HL-60 (cell line): ENCODE measurements at regions not wholly inside any gene's neighbourhood (a gene's known extent, or its start where the extent isn't known, plus 50 kb on each side); places are given as distances from the start of the nearest gene placed in this dataset.

Source experiments
- DNase-seq, 2 experiments: peaks; one replicate each; pipeline ENCODE4 v3.0.0-alpha.2; 2010 to 2020; ENCODE audit warnings: low read depth in 1 of 2, low spot score in 1 of 2
- H3K27ac ChIP-seq: fragments of 250-450 bp; sonication (Bioruptor Pico); replicated peaks from 2 replicates; pipeline ENCODE4 v1.5.1; 2020; ENCODE audit warnings: mild to moderate bottlenecking, moderate library complexity
- H3K27me3 ChIP-seq: fragments of 250-450 bp; sonication (Bioruptor Pico); 2 replicates; pipeline ENCODE4 v1.5.1; 2021; ENCODE audit warnings: mild to moderate bottlenecking, moderate library complexity; ENCODE audit not compliant: insufficient read depth, poor library complexity, severe bottlenecking
- H3K4me3 ChIP-seq: replicated peaks from 2 replicates; pipeline ENCODE4 v1.5.1; 2011; ENCODE audit warnings: mild to moderate bottlenecking, control low read depth, low read length; ENCODE audit not compliant: insufficient read depth
- GABPA ChIP-seq: IDR thresholded peaks from 2 replicates; pipeline ENCODE4 v1.6.1; 2012; ENCODE audit warnings: low read depth
- POLR2AphosphoS5 ChIP-seq: IDR thresholded peaks from 2 replicates; pipeline ENCODE4 v1.6.1; 2012; ENCODE audit warnings: low read depth
- SPI1 ChIP-seq: IDR thresholded peaks from 2 replicates; pipeline ENCODE4 v1.6.1; 2012; ENCODE audit warnings: low read depth, mild to moderate bottlenecking, borderline replicate concordance
- TF ChIP-seq, protein P1 (sequence below): IDR thresholded peaks from one replicate; pipeline ENCODE4 v1.5.1; 2011; ENCODE audit warnings: low read length, control low read depth, inconsistent platforms; ENCODE audit not compliant: insufficient read depth
- TF ChIP-seq, protein P2 (sequence below): IDR thresholded peaks from 2 replicates; pipeline ENCODE4 v1.6.1; 2012; ENCODE audit warnings: low read depth; ENCODE audit not compliant: insufficient replicate concordance

DNA sequence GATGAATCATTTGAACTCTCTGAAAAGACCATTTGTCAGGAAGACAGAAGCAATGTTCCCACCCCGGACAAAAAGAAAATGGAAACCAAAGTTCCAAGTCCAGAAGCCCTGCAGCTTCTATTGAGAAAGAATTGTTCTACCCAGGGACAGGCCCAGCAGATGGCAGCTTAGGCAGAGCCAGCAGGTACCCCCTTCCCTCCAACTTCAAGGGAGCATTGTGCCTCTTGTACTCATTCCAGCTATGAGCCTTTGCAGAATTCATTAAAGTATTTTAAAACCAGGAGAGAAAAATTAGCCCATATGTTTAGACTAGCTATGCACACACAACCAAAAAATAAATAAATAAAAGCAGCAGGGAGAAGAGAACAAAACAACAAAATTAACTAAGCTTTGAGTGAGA lies 85.2 kb upstream of the KCND3 start:
- TF ChIP-seq GABPA, result no peak
- TF ChIP-seq, protein P1, sequence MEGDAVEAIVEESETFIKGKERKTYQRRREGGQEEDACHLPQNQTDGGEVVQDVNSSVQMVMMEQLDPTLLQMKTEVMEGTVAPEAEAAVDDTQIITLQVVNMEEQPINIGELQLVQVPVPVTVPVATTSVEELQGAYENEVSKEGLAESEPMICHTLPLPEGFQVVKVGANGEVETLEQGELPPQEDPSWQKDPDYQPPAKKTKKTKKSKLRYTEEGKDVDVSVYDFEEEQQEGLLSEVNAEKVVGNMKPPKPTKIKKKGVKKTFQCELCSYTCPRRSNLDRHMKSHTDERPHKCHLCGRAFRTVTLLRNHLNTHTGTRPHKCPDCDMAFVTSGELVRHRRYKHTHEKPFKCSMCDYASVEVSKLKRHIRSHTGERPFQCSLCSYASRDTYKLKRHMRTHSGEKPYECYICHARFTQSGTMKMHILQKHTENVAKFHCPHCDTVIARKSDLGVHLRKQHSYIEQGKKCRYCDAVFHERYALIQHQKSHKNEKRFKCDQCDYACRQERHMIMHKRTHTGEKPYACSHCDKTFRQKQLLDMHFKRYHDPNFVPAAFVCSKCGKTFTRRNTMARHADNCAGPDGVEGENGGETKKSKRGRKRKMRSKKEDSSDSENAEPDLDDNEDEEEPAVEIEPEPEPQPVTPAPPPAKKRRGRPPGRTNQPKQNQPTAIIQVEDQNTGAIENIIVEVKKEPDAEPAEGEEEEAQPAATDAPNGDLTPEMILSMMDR, result no peak
- TF ChIP-seq, protein P2, sequence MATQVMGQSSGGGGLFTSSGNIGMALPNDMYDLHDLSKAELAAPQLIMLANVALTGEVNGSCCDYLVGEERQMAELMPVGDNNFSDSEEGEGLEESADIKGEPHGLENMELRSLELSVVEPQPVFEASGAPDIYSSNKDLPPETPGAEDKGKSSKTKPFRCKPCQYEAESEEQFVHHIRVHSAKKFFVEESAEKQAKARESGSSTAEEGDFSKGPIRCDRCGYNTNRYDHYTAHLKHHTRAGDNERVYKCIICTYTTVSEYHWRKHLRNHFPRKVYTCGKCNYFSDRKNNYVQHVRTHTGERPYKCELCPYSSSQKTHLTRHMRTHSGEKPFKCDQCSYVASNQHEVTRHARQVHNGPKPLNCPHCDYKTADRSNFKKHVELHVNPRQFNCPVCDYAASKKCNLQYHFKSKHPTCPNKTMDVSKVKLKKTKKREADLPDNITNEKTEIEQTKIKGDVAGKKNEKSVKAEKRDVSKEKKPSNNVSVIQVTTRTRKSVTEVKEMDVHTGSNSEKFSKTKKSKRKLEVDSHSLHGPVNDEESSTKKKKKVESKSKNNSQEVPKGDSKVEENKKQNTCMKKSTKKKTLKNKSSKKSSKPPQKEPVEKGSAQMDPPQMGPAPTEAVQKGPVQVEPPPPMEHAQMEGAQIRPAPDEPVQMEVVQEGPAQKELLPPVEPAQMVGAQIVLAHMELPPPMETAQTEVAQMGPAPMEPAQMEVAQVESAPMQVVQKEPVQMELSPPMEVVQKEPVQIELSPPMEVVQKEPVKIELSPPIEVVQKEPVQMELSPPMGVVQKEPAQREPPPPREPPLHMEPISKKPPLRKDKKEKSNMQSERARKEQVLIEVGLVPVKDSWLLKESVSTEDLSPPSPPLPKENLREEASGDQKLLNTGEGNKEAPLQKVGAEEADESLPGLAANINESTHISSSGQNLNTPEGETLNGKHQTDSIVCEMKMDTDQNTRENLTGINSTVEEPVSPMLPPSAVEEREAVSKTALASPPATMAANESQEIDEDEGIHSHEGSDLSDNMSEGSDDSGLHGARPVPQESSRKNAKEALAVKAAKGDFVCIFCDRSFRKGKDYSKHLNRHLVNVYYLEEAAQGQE, result no peak
- no peak for TF ChIP-seq SPI1
- no peak for TF ChIP-seq POLR2AphosphoS5
- Histone ChIP-seq H3K27ac (no peak overlapping the region), H3K4me3 (no peak overlapping the region), H3K27me3 (peaks cover 2% of the 10 kb centered on the region)
- no peak for DNase-seq

GRCh38 chr1:112075566-112075965 lies 86.1 kb upstream of the KCND3 start:
- TF ChIP-seq, protein P2, result no peak
- TF ChIP-seq GABPA (no peak), POLR2AphosphoS5 (no peak), SPI1 (no peak)
- TF ChIP-seq, protein P1, result no peak
- DNase-seq, result no peak
- H3K27ac ChIP-seq, result no peak overlapping the region
- no peak overlapping the region for H3K4me3 ChIP-seq
- H3K27me3 ChIP-seq, result peaks cover 2% of the 10 kb centered on the region

GRCh38 chr1:112079446-112079845 lies 90.0 kb upstream of the KCND3 start:
- DNase-seq, result no peak
- TF ChIP-seq POLR2AphosphoS5, result no peak
- no peak for TF ChIP-seq SPI1
- TF ChIP-seq, protein P1, result no peak
- TF ChIP-seq GABPA, result no peak
- TF ChIP-seq, protein P2, result no peak
- Histone ChIP-seq H3K27ac (no peak overlapping the region), H3K4me3 (no peak overlapping the region), H3K27me3 (peaks cover 2% of the 10 kb centered on the region)
